ENCODE measurements at regions not wholly inside any gene's neighbourhood (a gene's known extent, or its start where the extent isn't known, plus 50 kb on each side); places are given as distances from the start of the nearest gene placed in this dataset.

GRCh38 chr3:145906301-145906700, 254.7 kb downstream of the PLOD2 start (continued):
- no peak for TF ChIP-seq ZNF462 (CRISPR knock-in tag; IDR thresholded peaks at IDR 0.05)
- TF ChIP-seq CTCF (conservative IDR thresholded peaks at IDR 0.05; ENCODE audit: low read depth in 2 of 2): no peak
- TF ChIP-seq POLR2AphosphoS5 (IDR thresholded peaks at IDR 0.05; ENCODE audit: low read depth): no peak
- TF ChIP-seq STAT1 (IDR thresholded peaks at IDR 0.05; ENCODE audit: unreplicated experiment): no peak
- TF ChIP-seq NANOG (IDR thresholded peaks at IDR 0.05; ENCODE audit: borderline replicate concordance): no peak

GRCh38 chr3:145906755-145907154, 254.2 kb downstream of the PLOD2 start:
- Histone ChIP-seq H3F3A (replicated peaks; ENCODE audit: low read depth) (no peaks in the 10 kb centered on the region), H3K36me3 (ENCODE audit: insufficient read depth) (no peaks in the 10 kb centered on the region), H2AFZ (no peak overlapping the region), H3K79me2 (replicated peaks; ENCODE audit: insufficient read depth) (no peaks in the 10 kb centered on the region), H3K27ac (ENCODE audit: low read depth) (no peak overlapping the region), H3K4me1 (ENCODE audit: insufficient read depth) (no peaks in the 10 kb centered on the region), H4K20me1 (replicated peaks; ENCODE audit: insufficient read depth) (no peaks in the 10 kb centered on the region), H3K9me2 (ENCODE audit: insufficient read depth) (no peaks in the 10 kb centered on the region), H3K4me2 (no peak overlapping the region), H3K4me3 (no peak overlapping the region), H3K27me3 (ENCODE audit: insufficient read depth) (no peaks in the 10 kb centered on the region)
- H3K9me3 Mint-ChIP-seq: no peaks in the 10 kb centered on the region
- TF ChIP-seq ZNF331 (CRISPR knock-in tag; IDR thresholded peaks at IDR 0.05; ENCODE audit: low read depth) (no peak), REST (IDR thresholded peaks at IDR 0.05; ENCODE audit: unreplicated experiment) (no peak), EZH2phosphoT487 (IDR thresholded peaks at IDR 0.05; ENCODE audit: unreplicated experiment) (no peak)
- no peaks in the 10 kb centered on the region; the same call in 2 of the 3 replicates for H3K36me3 Mint-ChIP-seq (ENCODE audit: low read depth)
- no peak overlapping the region for H3K4me3 Mint-ChIP-seq
- H3K27me3 Mint-ChIP-seq (ENCODE audit: insufficient read depth, low read depth, poor library complexity): no peaks in the 10 kb centered on the region
- H3K4me1 Mint-ChIP-seq: peaks cover 6% of the 10 kb centered on the region
- ATAC-seq (no peak), DNase-seq (ENCODE audit: low spot score) (no peak)
- no peak overlapping the region; the same call in 1 of the 2 replicates for H3K27ac Mint-ChIP-seq
